ENCODE measurements at regions not wholly inside any gene's neighbourhood (a gene's known extent, or its start where the extent isn't known, plus 50 kb on each side); places are given as distances from the start of the nearest gene placed in this dataset.

DNA sequence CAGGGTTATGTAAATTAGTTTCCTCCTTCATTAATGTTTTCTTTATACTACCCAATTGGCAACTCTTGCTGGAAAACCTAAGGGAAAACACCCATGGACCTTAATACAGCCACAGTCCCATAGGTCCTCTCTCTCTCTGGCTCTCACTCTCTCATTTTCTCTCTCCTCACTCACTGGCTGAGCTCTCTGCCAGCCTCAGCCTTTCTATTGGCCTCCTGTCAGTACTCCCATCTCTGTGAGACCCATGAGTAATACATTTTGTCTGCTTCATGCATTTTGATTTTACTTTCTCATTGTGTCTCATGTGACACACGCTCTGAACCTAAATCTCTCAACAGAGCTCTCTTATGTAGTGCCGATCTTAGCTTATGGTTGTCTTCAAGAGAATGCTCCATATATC lies 907.5 kb downstream of the C6orf118 start:
- TF ChIP-seq, protein P1, sequence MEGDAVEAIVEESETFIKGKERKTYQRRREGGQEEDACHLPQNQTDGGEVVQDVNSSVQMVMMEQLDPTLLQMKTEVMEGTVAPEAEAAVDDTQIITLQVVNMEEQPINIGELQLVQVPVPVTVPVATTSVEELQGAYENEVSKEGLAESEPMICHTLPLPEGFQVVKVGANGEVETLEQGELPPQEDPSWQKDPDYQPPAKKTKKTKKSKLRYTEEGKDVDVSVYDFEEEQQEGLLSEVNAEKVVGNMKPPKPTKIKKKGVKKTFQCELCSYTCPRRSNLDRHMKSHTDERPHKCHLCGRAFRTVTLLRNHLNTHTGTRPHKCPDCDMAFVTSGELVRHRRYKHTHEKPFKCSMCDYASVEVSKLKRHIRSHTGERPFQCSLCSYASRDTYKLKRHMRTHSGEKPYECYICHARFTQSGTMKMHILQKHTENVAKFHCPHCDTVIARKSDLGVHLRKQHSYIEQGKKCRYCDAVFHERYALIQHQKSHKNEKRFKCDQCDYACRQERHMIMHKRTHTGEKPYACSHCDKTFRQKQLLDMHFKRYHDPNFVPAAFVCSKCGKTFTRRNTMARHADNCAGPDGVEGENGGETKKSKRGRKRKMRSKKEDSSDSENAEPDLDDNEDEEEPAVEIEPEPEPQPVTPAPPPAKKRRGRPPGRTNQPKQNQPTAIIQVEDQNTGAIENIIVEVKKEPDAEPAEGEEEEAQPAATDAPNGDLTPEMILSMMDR (optimal IDR thresholded peaks at IDR 0.05 in 1 of 3, IDR thresholded peaks at IDR 0.05 in 1 of 3, conservative IDR thresholded peaks at IDR 0.05 in 1 of 3; ENCODE audit: extremely low read depth in 1 of 3, insufficient read depth in 2 of 3, low read length in 3 of 3), result no peak
- TF ChIP-seq EZH2 (IDR thresholded peaks at IDR 0.05; ENCODE audit: low read length), result no peak

Measured in keratinocyte (primary cell).